H1 (cell line): ENCODE measurements at regions not wholly inside any gene's neighbourhood (a gene's known extent, or its start where the extent isn't known, plus 50 kb on each side); places are given as distances from the start of the nearest gene placed in this dataset.

ENCODE experiments used
- CHD7 ChIP-seq: fragments of 300-600 bp; sonication (generic); IDR thresholded peaks from 2 replicates; pipeline ENCODE4 v1.7.1; 2012; ENCODE audit warnings: low read length, moderate library complexity, mild to moderate bottlenecking, inconsistent platforms; ENCODE audit not compliant: insufficient replicate concordance
- SP1 ChIP-seq: IDR thresholded peaks from 2 replicates; pipeline ENCODE4 v1.6.1; 2011; ENCODE audit warnings: low read depth, low read length

GRCh38 chr1:239025997-239026694, 360.2 kb upstream of the CHRM3 start (continued):
- no peak for TF ChIP-seq CHD7
- no peak for TF ChIP-seq SP1
